Endothelial cell of umbilical vein (primary cell): ENCODE measurements at regions not wholly inside any gene's neighbourhood (a gene's known extent, or its start where the extent isn't known, plus 50 kb on each side); places are given as distances from the start of the nearest gene placed in this dataset.

ENCODE experiments used
- BruUV-seq: library from RNA; stranded (reverse); fragments of 400-500 nt; replicated peaks from 2 replicates; lab custom pipeline; 2021; lab: Mats Ljungman, UMichigan
- CTCF ChIA-PET: fragments of 300-600, 350-600 bp; sonication (Branson Sonifier 250); formaldehyde crosslinking; loops from one replicate; lab custom pipeline; 2021; ENCODE audit warnings: antibody characterized with exemption, inconsistent platforms; lab: Charles Lee
- POLR2A ChIA-PET: fragments of 300-600, 350-600 bp; sonication (Branson Sonifier 250); formaldehyde crosslinking; loops from one replicate; lab custom pipeline; 2021; ENCODE audit warnings: antibody characterized with exemption, inconsistent platforms; lab: Charles Lee
- DNase-seq: peaks from one replicate; pipeline ENCODE4 v3.0.0-alpha.2; 2011; ENCODE audit warnings: low read depth, low spot score
- FAIRE-seq: peaks from 2 replicates; lab custom pipeline; 2011; peaks lifted over from hg19 to GRCh38; lab: Jason Lieb, UNC
- H2AFZ ChIP-seq: 2 replicates; pipeline ENCODE4 v1.6.0; 2012; ENCODE audit warnings: low read depth, low read length, control low read depth, inconsistent platforms
- H3K27ac ChIP-seq: 2 replicates; pipeline ENCODE4 v1.5.1; 2011; ENCODE audit warnings: low read depth, mild to moderate bottlenecking, control low read depth, low read length, moderate library complexity; ENCODE audit not compliant: insufficient read depth
- H3K27me3 ChIP-seq, 2 experiments: 2 replicates each; pipeline versions ENCODE4 v1.6.0 to v1.6.1; 2011; ENCODE audit warnings: low read length in 2 of 2, mixed read lengths in 1 of 2; ENCODE audit not compliant: control insufficient read depth in 2 of 2, insufficient read depth in 2 of 2
- H3K36me3 ChIP-seq, 2 experiments: 2 replicates in 1 of 2; 3 replicates in 1 of 2; pipeline ENCODE4 v1.5.1; 2011; ENCODE audit warnings: low read length in 2 of 2, mild to moderate bottlenecking in 1 of 2, moderate library complexity in 1 of 2; ENCODE audit not compliant: control insufficient read depth in 2 of 2, insufficient read depth in 2 of 2; ENCODE audit errors: extremely low read depth in 1 of 2
- H3K4me1 ChIP-seq: 3 replicates; pipeline ENCODE4 v1.5.1; 2011; ENCODE audit warnings: mild to moderate bottlenecking, low read length; ENCODE audit not compliant: control insufficient read depth, insufficient read depth; ENCODE audit errors: extremely low read depth
- H3K4me2 ChIP-seq: 2 replicates; pipeline ENCODE4 v1.6.1; 2011; ENCODE audit warnings: low read length, control low read depth, mixed read lengths; ENCODE audit not compliant: insufficient read depth
- H3K4me3 ChIP-seq, 3 experiments: fragments of 200-600 bp in 1 of 3; sonication (generic), shearing (Covaris generic) in 1 of 3; replicated peaks in 1 of 3; 2 replicates each; pipeline ENCODE4 v1.5.1; 2011 to 2016; ENCODE audit warnings: control low read depth in 3 of 3, low read length in 3 of 3, mild to moderate bottlenecking in 2 of 3, inconsistent platforms in 1 of 3, low read depth in 1 of 3, moderate library complexity in 1 of 3; ENCODE audit not compliant: insufficient read depth in 1 of 3
- H3K79me2 ChIP-seq: 2 replicates; pipeline ENCODE4 v1.6.0; 2012; ENCODE audit warnings: low read length, inconsistent platforms; ENCODE audit not compliant: control insufficient read depth, insufficient read depth
- H3K9ac ChIP-seq: replicated peaks from 2 replicates; pipeline ENCODE3; 2011; ENCODE audit warnings: low read length, control low read depth; ENCODE audit not compliant: insufficient read depth; ENCODE audit errors: extremely low read depth
- H3K9me1 ChIP-seq: replicated peaks from 3 replicates; pipeline ENCODE4 v1.6.0; 2011; ENCODE audit warnings: mild to moderate bottlenecking, low read length; ENCODE audit not compliant: control insufficient read depth, insufficient read depth; ENCODE audit errors: extremely low read depth
- H3K9me3 ChIP-seq: replicated peaks from 2 replicates; pipeline ENCODE4 v1.5.1; 2012; ENCODE audit warnings: low read length, inconsistent platforms; ENCODE audit not compliant: control insufficient read depth, insufficient read depth
- H4K20me1 ChIP-seq: replicated peaks from 2 replicates; pipeline ENCODE3; 2011; ENCODE audit warnings: mild to moderate bottlenecking, low read length; ENCODE audit not compliant: control insufficient read depth, insufficient read depth; ENCODE audit errors: extremely low read depth
- EZH2 ChIP-seq: IDR thresholded peaks from 2 replicates; pipeline ENCODE4 v1.6.1; 2012; ENCODE audit warnings: borderline replicate concordance, low read depth, mild to moderate bottlenecking, moderate library complexity, low read length, inconsistent platforms; ENCODE audit not compliant: severe bottlenecking
- FOS ChIP-seq: IDR thresholded peaks from 2 replicates; pipeline ENCODE4 v1.6.1; 2011; ENCODE audit warnings: mild to moderate bottlenecking, low read length, moderate library complexity, borderline replicate concordance; ENCODE audit not compliant: insufficient read depth
- GATA2 ChIP-seq: IDR thresholded peaks from 2 replicates; pipeline ENCODE4 v1.7.0; 2011; ENCODE audit warnings: low read depth, mild to moderate bottlenecking, moderate library complexity, mixed read lengths, low read length; ENCODE audit not compliant: insufficient read length, insufficient read depth
- JUN ChIP-seq: IDR thresholded peaks from 2 replicates; pipeline ENCODE4 v1.6.1; 2011; ENCODE audit warnings: borderline replicate concordance, low read depth; ENCODE audit not compliant: insufficient read length, insufficient read depth
- MAX ChIP-seq: IDR thresholded peaks from 2 replicates; pipeline ENCODE4 v1.6.1; 2011; ENCODE audit not compliant: insufficient read depth, insufficient read length
- MYC ChIP-seq: IDR thresholded peaks from one replicate; pipeline ENCODE4 v1.6.1; 2011; ENCODE audit warnings: mild to moderate bottlenecking, low read depth, low read length
- POLR2A ChIP-seq: IDR thresholded peaks from 2 replicates; pipeline ENCODE4 v1.6.1; 2012; ENCODE audit warnings: low read depth, mild to moderate bottlenecking, control low read depth, low read length
- POLR2AphosphoS5 ChIP-seq: IDR thresholded peaks from 2 replicates; pipeline ENCODE4 v1.6.1; 2012; ENCODE audit warnings: low read depth, mild to moderate bottlenecking, control low read depth, low read length, moderate library complexity; ENCODE audit not compliant: insufficient read depth
- dilution Hi-C: fragments of 300-500 bp; cut with MboI; formaldehyde crosslinking; loops from one replicate; pipeline ENCODE4 v1.15.0; 2019; ENCODE audit warnings: low sequenced_read_pairs; ENCODE audit not compliant: extremely low pct_ligation_motif_present
- intact Hi-C: fragments of 100-400 bp; cut with micrococcal nuclease; formaldehyde crosslinking; loops from one replicate; pipeline ENCODE4 v1.10.0; 2022
- TF ChIP-seq, protein P1 (sequence below), 2 donors: IDR thresholded peaks; 1 replicate in 1 of 2; 2 replicates in 1 of 2; pipeline ENCODE4 v1.5.1; 2011; ENCODE audit warnings: low read length in 2 of 2, mild to moderate bottlenecking in 2 of 2, moderate library complexity in 2 of 2, control low read depth in 1 of 2, inconsistent platforms in 1 of 2, low read depth in 1 of 2; ENCODE audit not compliant: insufficient read depth in 1 of 2; ENCODE audit errors: extremely low read depth in 1 of 2

- Histone ChIP-seq H3K4me1 (no peaks in the 10 kb centered on the region), H4K20me1 (no peaks in the 10 kb centered on the region), H2AFZ (no peak overlapping the region), H3K9me3 (no peaks in the 10 kb centered on the region), H3K79me2 (no peaks in the 10 kb centered on the region), H3K4me3 (no peak overlapping the region), H3K27ac (no peak overlapping the region), H3K4me2 (no peak overlapping the region), H3K36me3 (no peaks in the 10 kb centered on the region), H3K9me1 (no peaks in the 10 kb centered on the region), H3K27me3 (peaks cover 17 to 35% of the 10 kb centered on the region in 2 experiments), H3K9ac (no peak overlapping the region)
- ChIA-PET CTCF (no interaction called here), POLR2A (no interaction called here)
- dilution Hi-C loops (no loop called here), intact Hi-C loops (no loop called here)
- no TSS peak for BruUV-seq
- TF ChIP-seq POLR2A (no peak), JUN (no peak), GATA2 (no peak), POLR2AphosphoS5 (no peak), FOS (no peak), MAX (no peak), EZH2 (no peak), MYC (no peak)
- TF ChIP-seq, protein P1, sequence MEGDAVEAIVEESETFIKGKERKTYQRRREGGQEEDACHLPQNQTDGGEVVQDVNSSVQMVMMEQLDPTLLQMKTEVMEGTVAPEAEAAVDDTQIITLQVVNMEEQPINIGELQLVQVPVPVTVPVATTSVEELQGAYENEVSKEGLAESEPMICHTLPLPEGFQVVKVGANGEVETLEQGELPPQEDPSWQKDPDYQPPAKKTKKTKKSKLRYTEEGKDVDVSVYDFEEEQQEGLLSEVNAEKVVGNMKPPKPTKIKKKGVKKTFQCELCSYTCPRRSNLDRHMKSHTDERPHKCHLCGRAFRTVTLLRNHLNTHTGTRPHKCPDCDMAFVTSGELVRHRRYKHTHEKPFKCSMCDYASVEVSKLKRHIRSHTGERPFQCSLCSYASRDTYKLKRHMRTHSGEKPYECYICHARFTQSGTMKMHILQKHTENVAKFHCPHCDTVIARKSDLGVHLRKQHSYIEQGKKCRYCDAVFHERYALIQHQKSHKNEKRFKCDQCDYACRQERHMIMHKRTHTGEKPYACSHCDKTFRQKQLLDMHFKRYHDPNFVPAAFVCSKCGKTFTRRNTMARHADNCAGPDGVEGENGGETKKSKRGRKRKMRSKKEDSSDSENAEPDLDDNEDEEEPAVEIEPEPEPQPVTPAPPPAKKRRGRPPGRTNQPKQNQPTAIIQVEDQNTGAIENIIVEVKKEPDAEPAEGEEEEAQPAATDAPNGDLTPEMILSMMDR (IDR thresholded peaks at IDR 0.05; ENCODE audit: extremely low read depth in 1 of 2, insufficient read depth in 1 of 2, low read depth in 1 of 2, low read length in 2 of 2), result no peak
- DNase-seq (no peak), FAIRE-seq (no peak)
These were observed 397.8 kb upstream of the NRP1 start for GRCh38 chr10:33732161-33732680.
